ENCODE measurements at regions not wholly inside any gene's neighbourhood (a gene's known extent, or its start where the extent isn't known, plus 50 kb on each side); places are given as distances from the start of the nearest gene placed in this dataset.

DNA sequence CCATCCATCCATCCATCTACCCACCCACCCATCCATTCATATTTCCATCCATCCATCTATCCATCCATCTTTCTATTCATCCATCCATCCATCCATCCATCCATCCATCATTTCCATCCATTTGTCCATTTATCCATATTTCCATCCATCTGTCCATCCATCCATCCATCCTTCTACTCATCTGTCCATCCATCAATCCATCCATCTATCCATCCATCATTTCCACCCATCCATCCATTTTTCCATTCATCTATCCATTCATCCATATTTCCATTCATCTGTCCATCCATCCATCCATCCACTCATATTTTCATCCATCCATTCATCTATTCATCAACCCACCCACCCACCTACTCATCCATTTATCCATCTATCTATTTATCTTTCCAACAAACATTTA lies 229.6 kb downstream of the TEX29 start:
- TF ChIP-seq POLR2A (IDR thresholded peaks at IDR 0.05), result no peak
- TF ChIP-seq, protein P1, sequence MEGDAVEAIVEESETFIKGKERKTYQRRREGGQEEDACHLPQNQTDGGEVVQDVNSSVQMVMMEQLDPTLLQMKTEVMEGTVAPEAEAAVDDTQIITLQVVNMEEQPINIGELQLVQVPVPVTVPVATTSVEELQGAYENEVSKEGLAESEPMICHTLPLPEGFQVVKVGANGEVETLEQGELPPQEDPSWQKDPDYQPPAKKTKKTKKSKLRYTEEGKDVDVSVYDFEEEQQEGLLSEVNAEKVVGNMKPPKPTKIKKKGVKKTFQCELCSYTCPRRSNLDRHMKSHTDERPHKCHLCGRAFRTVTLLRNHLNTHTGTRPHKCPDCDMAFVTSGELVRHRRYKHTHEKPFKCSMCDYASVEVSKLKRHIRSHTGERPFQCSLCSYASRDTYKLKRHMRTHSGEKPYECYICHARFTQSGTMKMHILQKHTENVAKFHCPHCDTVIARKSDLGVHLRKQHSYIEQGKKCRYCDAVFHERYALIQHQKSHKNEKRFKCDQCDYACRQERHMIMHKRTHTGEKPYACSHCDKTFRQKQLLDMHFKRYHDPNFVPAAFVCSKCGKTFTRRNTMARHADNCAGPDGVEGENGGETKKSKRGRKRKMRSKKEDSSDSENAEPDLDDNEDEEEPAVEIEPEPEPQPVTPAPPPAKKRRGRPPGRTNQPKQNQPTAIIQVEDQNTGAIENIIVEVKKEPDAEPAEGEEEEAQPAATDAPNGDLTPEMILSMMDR (IDR thresholded peaks at IDR 0.05 in 4 of 5, conservative IDR thresholded peaks at IDR 0.05 in 1 of 5), result no peak
